H9 (cell line): ENCODE measurements at regions not wholly inside any gene's neighbourhood (a gene's known extent, or its start where the extent isn't known, plus 50 kb on each side); places are given as distances from the start of the nearest gene placed in this dataset.

ENCODE experiments used
- DNase-seq: peaks from one replicate; pipeline ENCODE4 v3.0.0-alpha.2; 2017
- H2AFZ ChIP-seq: one replicate; pipeline ENCODE4 v1.6.1; 2013; ENCODE audit warnings: mild to moderate bottlenecking, low read length, control low read depth, moderate library complexity
- H2AK5ac ChIP-seq: 2 replicates; pipeline ENCODE4 v1.6.1; 2013; ENCODE audit warnings: low read length, control low read depth, mixed read lengths; ENCODE audit not compliant: insufficient read length
- H2BK120ac ChIP-seq: one replicate; pipeline ENCODE4 v1.6.1; 2013; ENCODE audit warnings: low read depth, mild to moderate bottlenecking, low read length, control low read depth, inconsistent platforms; ENCODE audit not compliant: poor library complexity, severe bottlenecking
- H2BK12ac ChIP-seq: 2 replicates; pipeline ENCODE4 v1.6.1; 2013; ENCODE audit warnings: low read length, control low read depth, mixed read lengths, low read depth; ENCODE audit not compliant: insufficient read length
- H2BK15ac ChIP-seq: 2 replicates; pipeline ENCODE4 v1.6.1; 2013; ENCODE audit warnings: low read depth, low read length, control low read depth
- H2BK20ac ChIP-seq: one replicate; pipeline ENCODE4 v1.6.1; 2013; ENCODE audit warnings: low read depth, mild to moderate bottlenecking, low read length, control low read depth, inconsistent platforms; ENCODE audit not compliant: poor library complexity, severe bottlenecking
- H2BK5ac ChIP-seq: 2 replicates; pipeline ENCODE4 v1.6.1; 2013; ENCODE audit warnings: low read length, control low read depth, mixed read lengths; ENCODE audit not compliant: insufficient read length
- H3K14ac ChIP-seq: 2 replicates; pipeline ENCODE4 v1.6.1; 2013; ENCODE audit warnings: low read length, control low read depth; ENCODE audit not compliant: insufficient read depth
- H3K18ac ChIP-seq: 2 replicates; pipeline ENCODE4 v1.6.1; 2013; ENCODE audit warnings: low read depth, mild to moderate bottlenecking, mixed read lengths, low read length, control low read depth; ENCODE audit not compliant: insufficient read length
- H3K23ac ChIP-seq: 2 replicates; pipeline ENCODE4 v1.6.1; 2013; ENCODE audit warnings: low read length, control low read depth, mixed read lengths, low read depth; ENCODE audit not compliant: insufficient read length
- H3K23me2 ChIP-seq: 2 replicates; pipeline ENCODE4 v1.6.1; 2013; ENCODE audit warnings: low read depth, mild to moderate bottlenecking, mixed read lengths, low read length, control low read depth; ENCODE audit not compliant: insufficient read length, poor library complexity, severe bottlenecking
- H3K27ac ChIP-seq: 2 replicates; pipeline ENCODE4 v1.5.1; 2013; ENCODE audit warnings: low read length, control low read depth, mixed read lengths, low read depth; ENCODE audit not compliant: insufficient read length
- H3K27me3 ChIP-seq: 2 replicates; pipeline ENCODE4 v1.6.1; 2013; ENCODE audit warnings: low read length, control low read depth, inconsistent platforms; ENCODE audit not compliant: insufficient read depth
- H3K4ac ChIP-seq: 2 replicates; pipeline ENCODE4 v1.6.1; 2013; ENCODE audit warnings: low read depth, mild to moderate bottlenecking, control low read depth, inconsistent platforms, low read length, moderate library complexity
- H3K4me1 ChIP-seq: 2 replicates; pipeline ENCODE4 v1.6.1; 2013; ENCODE audit warnings: low read length, control low read depth, inconsistent platforms; ENCODE audit not compliant: insufficient read depth
- H3K4me2 ChIP-seq: 2 replicates; pipeline ENCODE4 v1.6.1; 2013; ENCODE audit warnings: low read length, control low read depth, mixed read lengths; ENCODE audit not compliant: insufficient read length, insufficient read depth
- H3K56ac ChIP-seq: 2 replicates; pipeline ENCODE4 v1.6.1; 2013; ENCODE audit warnings: low read depth, mild to moderate bottlenecking, mixed read lengths, low read length, control low read depth; ENCODE audit not compliant: insufficient read length
- H3K79me1 ChIP-seq: 2 replicates; pipeline ENCODE4 v1.6.1; 2013; ENCODE audit warnings: low read depth, mild to moderate bottlenecking, moderate library complexity, low read length, control low read depth, inconsistent platforms; ENCODE audit not compliant: insufficient read depth, poor library complexity, severe bottlenecking
- H3K79me2 ChIP-seq: 2 replicates; pipeline ENCODE4 v1.6.1; 2013; ENCODE audit warnings: low read length, control low read depth, inconsistent platforms; ENCODE audit not compliant: insufficient read depth
- H3K9ac ChIP-seq: 2 replicates; pipeline ENCODE4 v1.6.1; 2013; ENCODE audit warnings: low read length, control low read depth, mixed read lengths; ENCODE audit not compliant: insufficient read length; ENCODE audit errors: extremely low read depth
- H3K9me3 ChIP-seq: one replicate; pipeline ENCODE4 v1.6.1; 2013; ENCODE audit warnings: low read depth, low read length, inconsistent platforms; ENCODE audit not compliant: control insufficient read depth
- H3T11ph ChIP-seq: one replicate; pipeline ENCODE4 v1.6.1; 2013; ENCODE audit warnings: mild to moderate bottlenecking, low read length, control low read depth, inconsistent platforms
- H4K20me1 ChIP-seq: one replicate; pipeline ENCODE4 v1.6.1; 2013; ENCODE audit not compliant: control insufficient read depth, insufficient read length, insufficient read depth
- H4K5ac ChIP-seq: 2 replicates; pipeline ENCODE4 v1.6.1; 2013; ENCODE audit warnings: low read depth, mild to moderate bottlenecking, mixed read lengths, low read length, control low read depth; ENCODE audit not compliant: insufficient read length
- H4K8ac ChIP-seq: replicated peaks from 2 replicates; pipeline ENCODE4 v1.6.1; 2013; ENCODE audit warnings: low read length, control low read depth, mixed read lengths, low read depth; ENCODE audit not compliant: insufficient read length
- H4K91ac ChIP-seq: 2 replicates; pipeline ENCODE4 v1.6.1; 2013; ENCODE audit warnings: low read depth, mild to moderate bottlenecking, moderate library complexity, mixed read lengths, low read length, control low read depth; ENCODE audit not compliant: insufficient read length
- H3K27ac Mint-ChIP-seq, 3 experiments: 2 replicates in 2 of 3; 3 replicates in 1 of 3; pipeline ENCODE4 v1.8.0; 2020 to 2021; ENCODE audit warnings: mixed read lengths in 3 of 3, mild to moderate bottlenecking in 1 of 3, moderate library complexity in 1 of 3
- H3K27me3 Mint-ChIP-seq: 2 replicates; pipeline ENCODE4 v1.8.0; 2021; ENCODE audit warnings: low read depth, mild to moderate bottlenecking, moderate library complexity, mixed read lengths
- H3K36me3 Mint-ChIP-seq, 3 experiments: 2 replicates in 2 of 3; 3 replicates in 1 of 3; pipeline ENCODE4 v1.8.0; 2020 to 2021; ENCODE audit warnings: low read depth in 3 of 3, mixed read lengths in 3 of 3; ENCODE audit not compliant: insufficient read depth in 1 of 3
- H3K4me1 Mint-ChIP-seq, 2 experiments: 2 replicates each; pipeline ENCODE4 v1.8.0; 2020; ENCODE audit warnings: mixed read lengths in 2 of 2
- H3K4me3 Mint-ChIP-seq, 2 experiments: 2 replicates in 1 of 2; 3 replicates in 1 of 2; pipeline ENCODE4 v1.8.0; 2020 to 2021; ENCODE audit warnings: mild to moderate bottlenecking in 2 of 2, mixed read lengths in 2 of 2, moderate library complexity in 1 of 2
- H3K9me3 Mint-ChIP-seq, 2 experiments: 2 replicates in 1 of 2; 3 replicates in 1 of 2; pipeline ENCODE4 v1.8.0; 2020; ENCODE audit warnings: mild to moderate bottlenecking in 2 of 2, mixed read lengths in 2 of 2, moderate library complexity in 1 of 2
- CTCF ChIP-seq: fragments of 200-600 bp; sonication (generic); conservative IDR thresholded peaks from 3 replicates; pipeline ENCODE4 v1.8.0; 2021; ENCODE audit warnings: antibody characterized with exemption, mild to moderate bottlenecking
- whole genome bisulfite sequencing: extraction: QIAGEN DNeasy Blood & Tissue Kit; methylation state at CpG from one replicate; pipeline ENCODE4 v1.1.7; 2013; ENCODE audit warnings: missing lambda C conversion rate, low lambda C conversion rate, mixed read lengths; ENCODE audit not compliant: insufficient read length; ENCODE audit errors: extremely low coverage; 5-methylcytosine and 5-hydroxymethylcytosine counted together

- Histone ChIP-seq H3K14ac (no peak overlapping the region), H3K4ac (no peak overlapping the region), H3T11ph (no peak overlapping the region), H3K9me3 (no peaks in the 10 kb centered on the region), H4K20me1 (no peaks in the 10 kb centered on the region), H3K4me2 (no peak overlapping the region), H2BK5ac (no peak overlapping the region), H2BK12ac (no peak overlapping the region), H3K9ac (no peak overlapping the region), H3K18ac (no peak overlapping the region), H4K8ac (no peak overlapping the region), H3K56ac (no peak overlapping the region), H3K27me3 (peaks cover 85% of the 10 kb centered on the region), H2BK15ac (no peak overlapping the region), H3K79me2 (no peaks in the 10 kb centered on the region), H3K27ac (no peak overlapping the region), H3K4me1 (no peaks in the 10 kb centered on the region; the same call in 1 of the 2 replicates), H4K91ac (no peak overlapping the region), H3K23ac (no peak overlapping the region), H2BK120ac (no peak overlapping the region), H4K5ac (no peak overlapping the region), H2AK5ac (no peak overlapping the region), H2BK20ac (no peak overlapping the region), H2AFZ (no peak overlapping the region), H3K79me1 (no peaks in the 10 kb centered on the region), H3K23me2 (no peaks in the 10 kb centered on the region)
- Mint-ChIP-seq H3K36me3 (no peaks in the 10 kb centered on the region), H3K27ac (no peak overlapping the region), H3K4me1 (peaks cover 56 to 61% of the 10 kb centered on the region in 2 experiments), H3K9me3 (peaks cover 0 to 16% of the 10 kb centered on the region in 2 experiments; a peak in 3 of 5 replicates), H3K27me3 (peaks cover 100% of the 10 kb centered on the region), H3K4me3 (no peak overlapping the region)
- no peak for DNase-seq
- WGBS: no CpG with 5 or more reads among the region's 4 CpGs
- TF ChIP-seq CTCF: no peak
Observed at GRCh38 chr6:28767133-28767532, 156.7 kb downstream of the TRIM27 start.
